OCI-LY1 (cell line): ENCODE measurements at regions not wholly inside any gene's neighbourhood (a gene's known extent, or its start where the extent isn't known, plus 50 kb on each side); places are given as distances from the start of the nearest gene placed in this dataset.

Source experiments
- H2AFZ ChIP-seq: fragments of 200-600 bp; sonication (generic), shearing (Covaris generic); 2 replicates; pipeline ENCODE4 v1.6.0; 2014; ENCODE audit warnings: antibody characterized with exemption, mild to moderate bottlenecking, low read length
- H3F3A ChIP-seq: fragments of 200-600 bp; sonication (generic), shearing (Covaris generic); 2 replicates; pipeline ENCODE4 v1.6.0; 2014; ENCODE audit warnings: mild to moderate bottlenecking, antibody characterized with exemption, low read length, moderate library complexity; ENCODE audit not compliant: insufficient read depth
- H3K27ac ChIP-seq: fragments of 200-600 bp; sonication (generic); 2 replicates; pipeline ENCODE4 v1.5.1; 2014; ENCODE audit warnings: low read length, mixed run types, mild to moderate bottlenecking, low read depth; ENCODE audit not compliant: poor library complexity, severe bottlenecking
- H3K27me3 ChIP-seq: fragments of 200-600 bp; sonication (generic); 2 replicates; pipeline ENCODE4 v1.6.0; 2014; ENCODE audit warnings: antibody characterized with exemption, mild to moderate bottlenecking, low read length, moderate library complexity; ENCODE audit not compliant: insufficient read depth
- H3K36me3 ChIP-seq: fragments of 200-600 bp; sonication (generic); 2 replicates; pipeline ENCODE4 v1.6.1; 2014; ENCODE audit warnings: mild to moderate bottlenecking, antibody characterized with exemption, low read length, moderate library complexity, mixed read lengths; ENCODE audit not compliant: insufficient read depth
- H3K4me1 ChIP-seq: fragments of 200-600 bp; sonication (generic); 2 replicates; pipeline ENCODE4 v1.5.1; 2014; ENCODE audit warnings: mild to moderate bottlenecking, low read length, moderate library complexity; ENCODE audit not compliant: insufficient read depth, severe bottlenecking
- H3K4me2 ChIP-seq: fragments of 200-600 bp; sonication (generic), shearing (Covaris generic); 2 replicates; pipeline ENCODE4 v1.6.1; 2014; ENCODE audit warnings: low read length
- H3K4me3 ChIP-seq: fragments of 200-600 bp; sonication (generic); 2 replicates; pipeline ENCODE4 v1.5.1; 2014; ENCODE audit warnings: low read length, low read depth, mild to moderate bottlenecking, mixed read lengths; ENCODE audit not compliant: poor library complexity, severe bottlenecking
- H3K79me2 ChIP-seq: fragments of 200-600 bp; shearing (Covaris generic); 2 replicates; pipeline ENCODE4 v1.6.1; 2016; ENCODE audit warnings: mixed run types, low read length, mixed read lengths; ENCODE audit not compliant: insufficient read depth
- H3K9ac ChIP-seq: fragments of 200-600 bp; sonication (generic), shearing (Covaris generic); 2 replicates; pipeline ENCODE4 v1.6.1; 2014; ENCODE audit warnings: mild to moderate bottlenecking, low read length, mixed read lengths
- H3K9me2 ChIP-seq: fragments of 200-600 bp; sonication (generic), shearing (Covaris generic); 2 replicates; pipeline ENCODE4 v1.6.1; 2014; ENCODE audit warnings: low read depth, mild to moderate bottlenecking, low read length, mixed read lengths
- H3K9me3 ChIP-seq: fragments of 200-600 bp; shearing (Covaris generic); 2 replicates; pipeline ENCODE4 v1.6.1; 2014; ENCODE audit warnings: low read length, mixed read lengths
- H4K20me1 ChIP-seq: fragments of 200-600 bp; sonication (generic), shearing (Covaris generic); 2 replicates; pipeline ENCODE4 v1.6.0; 2016; ENCODE audit warnings: mild to moderate bottlenecking, low read length; ENCODE audit not compliant: insufficient read depth
- EZH2 ChIP-seq: fragments of 200-600 bp; sonication (generic), shearing (Covaris generic); IDR thresholded peaks from 2 replicates; pipeline ENCODE4 v1.8.0; 2017; ENCODE audit warnings: borderline replicate concordance, mixed run types, mild to moderate bottlenecking, antibody characterized with exemption, low read length, moderate library complexity, mixed read lengths
- TF ChIP-seq, protein P1 (sequence below): fragments of 200-600 bp; sonication (generic), shearing (Covaris generic); IDR thresholded peaks from 2 replicates; pipeline ENCODE4 v1.5.1; 2017; ENCODE audit warnings: mild to moderate bottlenecking, antibody characterized with exemption, low read length, moderate library complexity, mixed read lengths

GRCh38 chr9:106682420-106682819 lies 180.5 kb upstream of the ZNF462 start:
- Histone ChIP-seq H3K9ac (no peak overlapping the region), H3K4me2 (no peak overlapping the region), H3K9me3 (no peaks in the 10 kb centered on the region), H3K9me2 (no peaks in the 10 kb centered on the region), H3K27ac (no peak overlapping the region), H3K79me2 (no peaks in the 10 kb centered on the region), H3K27me3 (no peaks in the 10 kb centered on the region), H3K4me3 (no peak overlapping the region), H4K20me1 (no peaks in the 10 kb centered on the region), H2AFZ (no peak overlapping the region), H3K36me3 (no peaks in the 10 kb centered on the region), H3F3A (no peaks in the 10 kb centered on the region), H3K4me1 (no peaks in the 10 kb centered on the region)
- TF ChIP-seq EZH2, result no peak
- TF ChIP-seq, protein P1, sequence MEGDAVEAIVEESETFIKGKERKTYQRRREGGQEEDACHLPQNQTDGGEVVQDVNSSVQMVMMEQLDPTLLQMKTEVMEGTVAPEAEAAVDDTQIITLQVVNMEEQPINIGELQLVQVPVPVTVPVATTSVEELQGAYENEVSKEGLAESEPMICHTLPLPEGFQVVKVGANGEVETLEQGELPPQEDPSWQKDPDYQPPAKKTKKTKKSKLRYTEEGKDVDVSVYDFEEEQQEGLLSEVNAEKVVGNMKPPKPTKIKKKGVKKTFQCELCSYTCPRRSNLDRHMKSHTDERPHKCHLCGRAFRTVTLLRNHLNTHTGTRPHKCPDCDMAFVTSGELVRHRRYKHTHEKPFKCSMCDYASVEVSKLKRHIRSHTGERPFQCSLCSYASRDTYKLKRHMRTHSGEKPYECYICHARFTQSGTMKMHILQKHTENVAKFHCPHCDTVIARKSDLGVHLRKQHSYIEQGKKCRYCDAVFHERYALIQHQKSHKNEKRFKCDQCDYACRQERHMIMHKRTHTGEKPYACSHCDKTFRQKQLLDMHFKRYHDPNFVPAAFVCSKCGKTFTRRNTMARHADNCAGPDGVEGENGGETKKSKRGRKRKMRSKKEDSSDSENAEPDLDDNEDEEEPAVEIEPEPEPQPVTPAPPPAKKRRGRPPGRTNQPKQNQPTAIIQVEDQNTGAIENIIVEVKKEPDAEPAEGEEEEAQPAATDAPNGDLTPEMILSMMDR, result no peak

GRCh38 chr9:106683454-106683853 lies 179.5 kb upstream of the ZNF462 start:
- no peaks in the 10 kb centered on the region for H3K79me2 ChIP-seq
- H3K4me3 ChIP-seq, result no peak overlapping the region
- no peaks in the 10 kb centered on the region for H3F3A ChIP-seq
- no peak overlapping the region for H2AFZ ChIP-seq
- no peaks in the 10 kb centered on the region for H3K4me1 ChIP-seq
- no peaks in the 10 kb centered on the region for H3K27me3 ChIP-seq
- no peak overlapping the region for H3K27ac ChIP-seq
- TF ChIP-seq, protein P1, result no peak
- no peak overlapping the region for H3K4me2 ChIP-seq
- no peaks in the 10 kb centered on the region for H3K9me2 ChIP-seq
- no peaks in the 10 kb centered on the region for H3K9me3 ChIP-seq
- no peak overlapping the region for H3K9ac ChIP-seq
- H4K20me1 ChIP-seq, result no peaks in the 10 kb centered on the region
- H3K36me3 ChIP-seq, result no peaks in the 10 kb centered on the region

DNA sequence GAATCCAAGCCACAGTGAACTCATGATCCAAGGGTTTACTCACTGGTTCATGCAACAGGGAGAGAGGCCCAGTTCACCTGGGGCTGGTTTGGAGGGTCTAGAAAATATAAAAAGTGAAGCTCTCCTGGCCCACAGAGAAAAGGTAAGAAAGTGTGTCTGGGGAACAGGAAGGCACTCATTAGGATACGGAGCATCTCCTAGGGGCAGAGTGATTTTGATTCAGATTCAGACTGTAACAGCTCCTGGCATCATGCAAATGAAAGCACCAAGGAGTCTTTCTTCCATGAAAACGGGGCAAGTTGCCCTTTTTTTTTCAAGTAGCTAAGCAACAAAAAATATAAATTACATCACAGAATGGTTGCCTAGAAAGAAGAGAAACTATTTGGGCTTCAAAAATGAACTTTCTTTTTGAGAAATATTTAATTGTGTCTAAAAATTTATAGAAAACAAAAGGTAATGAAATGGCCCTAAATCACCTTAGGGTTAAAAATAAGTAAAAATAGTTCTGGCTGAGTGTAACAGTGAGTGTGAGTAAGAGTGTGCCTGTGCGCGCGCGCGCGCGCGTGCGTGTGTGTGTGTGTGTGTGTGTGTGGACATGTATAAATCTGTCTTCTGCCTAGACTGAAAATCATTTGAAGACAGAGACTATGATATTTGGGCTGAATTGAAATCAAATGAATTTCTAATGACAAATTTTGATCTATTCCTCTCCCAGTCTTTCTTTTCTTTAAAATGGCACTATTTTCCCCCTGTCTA lies 177.8 kb upstream of the ZNF462 start:
- no peaks in the 10 kb centered on the region for H3K9me2 ChIP-seq
- H3K9ac ChIP-seq, result no peak overlapping the region
- H3K79me2 ChIP-seq, result no peaks in the 10 kb centered on the region
- no peaks in the 10 kb centered on the region for H3K27me3 ChIP-seq
- no peaks in the 10 kb centered on the region for H3K36me3 ChIP-seq
- H4K20me1 ChIP-seq, result no peaks in the 10 kb centered on the region
- H3K4me1 ChIP-seq, result no peaks in the 10 kb centered on the region
- H3K4me3 ChIP-seq, result no peak overlapping the region
- no peak overlapping the region for H2AFZ ChIP-seq
- H3F3A ChIP-seq, result no peaks in the 10 kb centered on the region
- no peaks in the 10 kb centered on the region for H3K9me3 ChIP-seq
- no peak overlapping the region for H3K4me2 ChIP-seq
- TF ChIP-seq EZH2, result no peak
- TF ChIP-seq, protein P1, result no peak
- H3K27ac ChIP-seq, result no peak overlapping the region
